ENCODE measurements at regions not wholly inside any gene's neighbourhood (a gene's known extent, or its start where the extent isn't known, plus 50 kb on each side); places are given as distances from the start of the nearest gene placed in this dataset.

- DNase-seq (ENCODE audit: low read depth), result no peak
- no peak for TF ChIP-seq CTCF (IDR thresholded peaks at IDR 0.05; ENCODE audit: control insufficient read depth, extremely low read depth, insufficient read depth)
- H3K4me3 ChIP-seq (ENCODE audit: low read depth, low read length), result no peak overlapping the region
Observed at GRCh38 chr6:112697265-112697664, 350.1 kb downstream of the RFPL4B start.

- no peak overlapping the region for H3K4me3 ChIP-seq (ENCODE audit: low read depth, low read length)
- DNase-seq (ENCODE audit: low read depth), result no peak
- no peak for TF ChIP-seq CTCF (IDR thresholded peaks at IDR 0.05; ENCODE audit: control insufficient read depth, extremely low read depth, insufficient read depth)
Observed at GRCh38 chr6:112701201-112701600, 354.1 kb downstream of the RFPL4B start.

- no peak for DNase-seq (ENCODE audit: low read depth)
- no peak for TF ChIP-seq CTCF (IDR thresholded peaks at IDR 0.05; ENCODE audit: control insufficient read depth, extremely low read depth, insufficient read depth)
- no peak overlapping the region for H3K4me3 ChIP-seq (ENCODE audit: low read depth, low read length)
Observed at GRCh38 chr6:112710710-112711109, 363.6 kb downstream of the RFPL4B start.

GRCh38 chr6:112713402-112713801, 366.3 kb downstream of the RFPL4B start:
- no peak overlapping the region for H3K4me3 ChIP-seq (ENCODE audit: low read depth, low read length)
- no peak for TF ChIP-seq CTCF (IDR thresholded peaks at IDR 0.05; ENCODE audit: control insufficient read depth, extremely low read depth, insufficient read depth)
- no peak for DNase-seq (ENCODE audit: low read depth)

GRCh38 chr6:112717401-112717800, 370.3 kb downstream of the RFPL4B start:
- no peak for DNase-seq (ENCODE audit: low read depth)

GRCh38 chr6:112717856-112718255, 370.7 kb downstream of the RFPL4B start:
- no peak for TF ChIP-seq CTCF (IDR thresholded peaks at IDR 0.05; ENCODE audit: control insufficient read depth, extremely low read depth, insufficient read depth)
- no peak for DNase-seq (ENCODE audit: low read depth)
- H3K4me3 ChIP-seq (ENCODE audit: low read depth, low read length), result no peak overlapping the region

More at GRCh38 chr6:112717401-112717800, 370.3 kb downstream of the RFPL4B start:
- no peak overlapping the region for H3K4me3 ChIP-seq (ENCODE audit: low read depth, low read length)
- no peak for TF ChIP-seq CTCF (IDR thresholded peaks at IDR 0.05; ENCODE audit: control insufficient read depth, extremely low read depth, insufficient read depth)

GRCh38 chr6:112725541-112726085, 378.5 kb downstream of the RFPL4B start:
- DNase-seq (ENCODE audit: low read depth), result no peak
- no peak overlapping the region for H3K4me3 ChIP-seq (ENCODE audit: low read depth, low read length)
- TF ChIP-seq CTCF (IDR thresholded peaks at IDR 0.05; ENCODE audit: control insufficient read depth, extremely low read depth, insufficient read depth), result no peak
